ENCODE measurements at regions not wholly inside any gene's neighbourhood (a gene's known extent, or its start where the extent isn't known, plus 50 kb on each side); places are given as distances from the start of the nearest gene placed in this dataset.

DNA sequence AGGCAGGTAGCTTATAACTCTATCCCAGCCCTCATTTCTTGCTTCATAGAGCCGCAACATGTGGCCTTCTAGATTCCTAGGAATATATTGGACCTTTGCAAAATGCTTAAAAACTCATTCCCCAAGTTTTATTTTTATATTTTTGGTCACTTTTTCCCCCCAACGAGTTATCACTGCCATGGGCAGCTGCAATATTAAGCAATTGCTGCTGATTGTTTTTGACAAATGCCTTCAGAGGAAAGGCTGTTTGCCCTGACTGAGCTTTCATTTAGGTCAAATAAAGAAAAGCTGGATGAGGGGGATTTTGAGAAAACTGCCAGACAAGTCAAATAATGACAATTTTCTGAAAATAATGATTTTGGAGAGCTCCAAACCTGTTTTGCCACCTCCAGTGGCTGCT lies 976.9 kb upstream of the MBL2 start:
- intact Hi-C loops (cut with micrococcal nuclease) = no loop called here
- Mint-ChIP-seq H3K36me3 (ENCODE audit: low read depth) (no peaks in the 10 kb centered on the region), H3K27me3 (ENCODE audit: low read depth) (no peaks in the 10 kb centered on the region), H3K9me3 (peaks cover 4% of the 10 kb centered on the region), H3K4me1 (ENCODE audit: low read depth) (no peaks in the 10 kb centered on the region), H3K4me3 (no peak overlapping the region), H3K27ac (no peak overlapping the region)
- no peak for DNase-seq
- CTCF ChIA-PET = no interaction called here

DNA sequence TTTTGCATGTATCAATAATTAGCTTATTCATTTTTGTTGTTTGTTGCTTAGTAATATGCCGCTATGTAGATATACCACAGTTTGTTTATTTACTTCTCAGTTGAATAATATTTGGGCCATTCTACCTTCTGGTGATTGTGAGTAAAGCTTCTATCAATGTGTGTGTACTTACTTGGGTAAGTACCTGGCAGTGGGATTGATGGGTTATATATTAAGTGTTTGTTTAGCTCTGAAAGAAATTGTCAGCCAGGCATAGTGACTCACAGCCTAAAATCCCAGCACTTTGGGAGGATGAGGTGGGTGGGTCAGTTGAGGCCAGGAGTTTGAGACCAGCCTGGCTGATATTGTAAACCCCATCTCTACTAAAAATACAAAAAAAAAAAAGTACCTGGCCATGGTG lies 975.7 kb upstream of the MBL2 start:
- DNase-seq = no peak
- H3K9me3 Mint-ChIP-seq = peaks cover 4% of the 10 kb centered on the region
- no peak overlapping the region for H3K4me3 Mint-ChIP-seq
- intact Hi-C loops (cut with micrococcal nuclease) = no loop called here
- H3K36me3 Mint-ChIP-seq (ENCODE audit: low read depth) = no peaks in the 10 kb centered on the region
- CTCF ChIA-PET = interaction anchor here (0.7 kb wide), 1 partner anchor 146 kb away, joined by 3 read pairs; no protein-coding TSS in a partner anchor
- H3K27me3 Mint-ChIP-seq (ENCODE audit: low read depth) = no peaks in the 10 kb centered on the region
- no peaks in the 10 kb centered on the region for H3K4me1 Mint-ChIP-seq (ENCODE audit: low read depth)
- no peak overlapping the region for H3K27ac Mint-ChIP-seq

DNA sequence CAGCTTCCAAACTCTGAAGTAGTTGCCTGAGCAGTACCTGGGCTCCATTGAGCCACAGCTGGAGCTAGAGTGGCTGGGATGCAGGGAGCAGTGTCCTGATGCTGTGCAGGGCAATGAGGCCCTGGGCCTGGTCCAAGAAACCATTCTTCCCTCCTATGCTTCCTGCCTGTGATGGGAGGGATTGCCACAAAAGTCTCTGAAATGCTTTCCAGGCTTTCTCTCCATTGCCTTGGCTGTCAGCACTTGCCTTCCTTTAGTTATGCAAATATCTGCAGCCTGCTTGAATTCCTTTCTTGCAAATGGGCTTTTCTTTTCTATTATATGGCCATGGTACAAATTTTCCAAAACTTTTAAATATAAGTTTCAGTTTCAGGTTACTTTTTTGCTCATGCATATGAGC lies 972.2 kb upstream of the MBL2 start:
- no peak for DNase-seq
- Mint-ChIP-seq H3K4me1 (ENCODE audit: low read depth) (no peaks in the 10 kb centered on the region), H3K9me3 (peaks cover 1% of the 10 kb centered on the region), H3K36me3 (ENCODE audit: low read depth) (no peaks in the 10 kb centered on the region), H3K27me3 (ENCODE audit: low read depth) (no peaks in the 10 kb centered on the region), H3K27ac (no peak overlapping the region), H3K4me3 (no peak overlapping the region)
- intact Hi-C loops (cut with micrococcal nuclease) = no loop called here
- CTCF ChIA-PET = no interaction called here

DNA sequence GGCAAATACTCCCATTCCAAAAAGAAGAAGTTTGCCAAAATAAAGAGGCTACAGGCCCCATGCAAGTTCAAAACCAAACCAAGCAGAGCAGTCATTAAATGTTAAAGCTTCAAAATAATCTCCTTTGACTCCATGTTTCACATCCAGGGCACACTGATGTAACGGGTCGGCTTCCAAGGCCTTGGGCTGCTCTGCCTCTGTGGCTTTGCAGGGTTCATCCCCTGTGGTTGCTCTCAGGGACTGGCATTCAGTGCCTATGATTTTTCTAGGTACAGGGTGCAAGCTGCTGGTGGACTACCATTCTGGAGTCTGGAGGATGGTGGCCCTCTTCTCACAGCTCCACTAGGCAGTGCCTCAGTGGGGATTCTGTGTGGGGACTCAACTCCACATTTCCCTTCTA lies 971.6 kb upstream of the MBL2 start:
- intact Hi-C loops (cut with micrococcal nuclease) = no loop called here
- no peak for DNase-seq
- CTCF ChIA-PET = no interaction called here

DNA sequence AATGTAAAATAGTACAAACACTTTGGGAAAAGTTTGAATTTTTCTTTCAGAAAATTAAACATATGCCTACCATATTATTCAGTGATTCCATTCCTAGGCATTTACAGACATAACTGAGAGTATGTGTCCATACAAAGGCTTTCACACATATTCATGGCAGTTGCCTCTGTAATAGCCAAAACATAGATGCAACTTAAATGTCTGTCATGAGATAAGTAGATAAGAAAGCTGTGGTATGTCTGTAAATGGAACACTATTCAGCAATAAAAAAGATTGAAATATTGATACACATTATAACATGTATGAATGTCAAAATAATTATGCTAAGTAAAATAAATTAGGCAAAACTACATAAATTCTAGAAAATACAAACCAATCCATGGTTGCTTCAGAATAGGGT lies 964.5 kb upstream of the MBL2 start:
- CTCF ChIA-PET = no interaction called here
- Mint-ChIP-seq H3K9me3 (peaks cover 11% of the 10 kb centered on the region), H3K4me1 (ENCODE audit: low read depth) (no peaks in the 10 kb centered on the region), H3K36me3 (ENCODE audit: low read depth) (no peaks in the 10 kb centered on the region), H3K4me3 (no peak overlapping the region), H3K27ac (no peak overlapping the region), H3K27me3 (ENCODE audit: low read depth) (no peaks in the 10 kb centered on the region)
- no peak for DNase-seq
- intact Hi-C loops (cut with micrococcal nuclease) = no loop called here

More for the DNA sequence above, 971.6 kb upstream of the MBL2 start:
- Mint-ChIP-seq H3K36me3 (ENCODE audit: low read depth) (no peaks in the 10 kb centered on the region), H3K27me3 (ENCODE audit: low read depth) (no peaks in the 10 kb centered on the region), H3K4me3 (no peak overlapping the region), H3K27ac (no peak overlapping the region), H3K9me3 (peaks cover 1% of the 10 kb centered on the region), H3K4me1 (ENCODE audit: low read depth) (no peaks in the 10 kb centered on the region)

DNA sequence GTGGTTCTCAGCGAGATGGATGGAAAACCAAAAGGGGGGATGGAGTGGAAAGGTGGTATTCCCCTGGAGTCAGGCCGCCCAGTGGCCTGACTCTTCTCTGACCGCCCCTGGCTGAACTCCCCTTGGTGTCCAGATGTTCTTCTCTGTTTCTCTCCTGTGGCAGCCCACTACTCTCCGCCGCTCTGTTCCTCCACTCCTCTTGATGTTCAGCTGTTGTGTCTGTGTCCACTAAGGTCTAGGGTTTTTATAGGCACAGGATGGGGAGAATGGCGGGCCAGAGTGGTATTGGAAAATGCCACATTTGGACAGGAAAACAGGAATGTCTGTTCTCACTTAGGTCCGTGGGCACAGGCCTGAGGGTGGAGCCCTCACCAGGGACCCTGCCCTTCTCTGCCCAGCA lies 954.3 kb upstream of the MBL2 start:
- Mint-ChIP-seq H3K9me3 (peaks cover 13% of the 10 kb centered on the region), H3K4me1 (ENCODE audit: low read depth) (no peaks in the 10 kb centered on the region), H3K27ac (no peak overlapping the region), H3K4me3 (no peak overlapping the region), H3K36me3 (ENCODE audit: low read depth) (no peaks in the 10 kb centered on the region), H3K27me3 (ENCODE audit: low read depth) (no peaks in the 10 kb centered on the region)
- CTCF ChIA-PET = no interaction called here
- DNase-seq = no peak
- intact Hi-C loops (cut with micrococcal nuclease) = no loop called here

DNA sequence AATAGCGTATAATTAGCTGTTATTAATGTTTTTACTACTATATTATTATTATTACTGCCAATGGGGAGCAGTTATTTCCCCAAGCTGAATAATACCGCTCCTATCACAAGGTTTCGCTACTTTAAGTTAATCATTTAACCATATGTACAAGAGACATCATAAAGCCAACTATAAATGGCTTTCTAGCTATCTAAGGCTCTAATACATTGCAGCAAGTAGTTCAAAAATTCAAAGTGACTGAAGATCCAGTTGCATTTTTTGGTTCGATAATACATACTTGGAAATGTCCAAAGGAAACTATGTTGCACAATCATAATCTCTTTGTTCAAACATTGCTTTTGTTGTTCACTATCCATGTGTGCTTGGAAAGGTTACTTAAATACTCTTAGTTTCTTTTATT lies 952.0 kb upstream of the MBL2 start:
- peaks cover 9% of the 10 kb centered on the region for H3K9me3 Mint-ChIP-seq
- intact Hi-C loops (cut with micrococcal nuclease) = no loop called here
- no peaks in the 10 kb centered on the region for H3K4me1 Mint-ChIP-seq (ENCODE audit: low read depth)
- H3K27me3 Mint-ChIP-seq (ENCODE audit: low read depth) = no peaks in the 10 kb centered on the region
- H3K36me3 Mint-ChIP-seq (ENCODE audit: low read depth) = no peaks in the 10 kb centered on the region
- no peak for DNase-seq
- H3K4me3 Mint-ChIP-seq = no peak overlapping the region
- CTCF ChIA-PET = interaction anchor here (0.6 kb wide), 1 partner anchor 111 kb away, joined by 3 read pairs; no protein-coding TSS in a partner anchor
- H3K27ac Mint-ChIP-seq = no peak overlapping the region

DNA sequence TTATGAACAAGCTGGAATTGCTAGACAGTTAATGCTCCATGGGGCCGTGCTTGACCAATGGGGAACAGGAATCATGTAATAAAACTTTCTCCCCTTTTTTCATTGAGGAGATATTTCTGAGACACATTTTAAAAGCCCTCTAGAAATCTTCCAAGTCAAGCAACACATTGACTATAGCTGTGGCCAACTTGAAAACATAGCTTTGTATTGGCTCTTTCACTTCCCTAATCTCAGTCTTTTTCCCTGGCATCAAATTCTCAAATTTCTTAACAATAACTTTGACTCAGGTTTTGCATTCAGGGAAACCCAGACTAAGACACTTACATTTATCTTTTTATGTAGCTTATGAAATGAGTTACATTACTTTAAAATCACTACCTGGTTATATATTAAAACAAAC lies 947.1 kb upstream of the MBL2 start:
- DNase-seq = no peak
- Mint-ChIP-seq H3K27ac (no peak overlapping the region), H3K27me3 (ENCODE audit: low read depth) (no peaks in the 10 kb centered on the region), H3K4me3 (no peak overlapping the region), H3K9me3 (peaks cover 4% of the 10 kb centered on the region), H3K36me3 (ENCODE audit: low read depth) (no peaks in the 10 kb centered on the region), H3K4me1 (ENCODE audit: low read depth) (no peaks in the 10 kb centered on the region)
- intact Hi-C loops (cut with micrococcal nuclease) = no loop called here
- CTCF ChIA-PET = no interaction called here

DNA sequence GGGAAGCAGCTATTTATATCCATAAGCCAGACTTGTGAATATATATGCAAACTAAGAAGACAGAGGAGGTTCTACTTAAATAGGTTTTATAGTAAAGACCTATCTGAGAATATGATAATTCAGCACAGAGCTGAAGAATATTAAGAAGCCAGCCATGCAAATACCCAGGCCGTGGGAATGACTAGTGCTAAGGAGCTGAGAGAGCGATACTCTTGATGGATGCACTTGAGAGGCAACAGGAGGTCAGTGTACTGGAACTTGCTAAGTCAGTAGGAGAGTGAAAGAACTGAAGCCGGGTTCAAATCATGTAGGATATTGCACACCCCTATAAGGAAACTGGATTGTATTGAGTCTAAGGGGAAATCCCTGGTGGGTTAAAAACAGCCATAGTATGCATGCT lies 943.6 kb upstream of the MBL2 start:
- Mint-ChIP-seq H3K4me1 (ENCODE audit: low read depth) (no peaks in the 10 kb centered on the region), H3K9me3 (peaks cover 5% of the 10 kb centered on the region), H3K27ac (no peak overlapping the region), H3K4me3 (no peak overlapping the region), H3K36me3 (ENCODE audit: low read depth) (no peaks in the 10 kb centered on the region), H3K27me3 (ENCODE audit: low read depth) (no peaks in the 10 kb centered on the region)
- DNase-seq = no peak
- CTCF ChIA-PET = no interaction called here
- intact Hi-C loops (cut with micrococcal nuclease) = no loop called here

DNA sequence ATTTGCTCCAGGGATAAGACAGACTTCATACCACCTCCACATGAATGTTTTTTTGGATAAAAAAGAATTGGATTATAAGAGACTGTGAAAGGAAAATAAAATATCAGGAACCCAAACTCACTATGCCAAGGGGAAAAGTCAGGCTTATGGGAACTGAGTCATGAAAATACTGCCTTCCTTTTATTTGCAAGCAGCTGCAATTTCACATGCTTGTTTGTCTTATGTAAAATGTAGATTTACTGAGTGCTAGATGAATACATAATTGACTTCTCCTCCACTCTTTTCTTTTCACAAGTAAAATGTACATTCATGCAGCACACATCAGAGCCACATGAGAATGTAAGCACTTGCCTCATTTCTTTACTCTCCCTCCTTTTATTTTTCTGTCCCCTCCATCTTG lies 940.8 kb upstream of the MBL2 start:
- H3K9me3 Mint-ChIP-seq = peaks cover 9% of the 10 kb centered on the region
- no peak overlapping the region for H3K27ac Mint-ChIP-seq
- no peak overlapping the region for H3K4me3 Mint-ChIP-seq
- no peak for DNase-seq
- CTCF ChIA-PET = no interaction called here
- no peaks in the 10 kb centered on the region for H3K27me3 Mint-ChIP-seq (ENCODE audit: low read depth)
- intact Hi-C loops (cut with micrococcal nuclease) = no loop called here
- no peaks in the 10 kb centered on the region for H3K4me1 Mint-ChIP-seq (ENCODE audit: low read depth)
- no peaks in the 10 kb centered on the region for H3K36me3 Mint-ChIP-seq (ENCODE audit: low read depth)

DNA sequence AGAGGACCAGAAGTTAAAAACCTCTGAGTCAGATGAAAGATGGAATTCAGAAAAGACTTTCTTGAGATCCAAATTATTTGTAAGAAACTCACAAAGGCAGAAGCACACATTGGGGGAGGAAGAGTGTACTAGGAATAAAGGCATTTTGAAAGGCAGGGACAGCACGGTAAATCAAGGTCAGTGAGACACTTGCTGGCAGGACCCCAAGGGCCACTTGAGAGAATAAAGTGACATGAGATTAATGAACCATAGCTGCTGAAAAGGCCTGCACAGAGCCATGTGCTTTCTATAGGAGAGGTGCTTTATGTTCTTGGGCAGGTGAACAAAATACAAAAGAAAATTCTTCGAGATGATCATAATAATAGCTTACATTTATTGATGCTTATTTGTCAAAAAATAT lies 929.9 kb upstream of the MBL2 start:
- Mint-ChIP-seq H3K4me3 (no peak overlapping the region), H3K4me1 (ENCODE audit: low read depth) (no peaks in the 10 kb centered on the region), H3K9me3 (peaks cover 7% of the 10 kb centered on the region), H3K27ac (no peak overlapping the region), H3K27me3 (ENCODE audit: low read depth) (no peaks in the 10 kb centered on the region), H3K36me3 (ENCODE audit: low read depth) (no peaks in the 10 kb centered on the region)
- DNase-seq = no peak
- CTCF ChIA-PET = no interaction called here
- intact Hi-C loops (cut with micrococcal nuclease) = no loop called here

DNA sequence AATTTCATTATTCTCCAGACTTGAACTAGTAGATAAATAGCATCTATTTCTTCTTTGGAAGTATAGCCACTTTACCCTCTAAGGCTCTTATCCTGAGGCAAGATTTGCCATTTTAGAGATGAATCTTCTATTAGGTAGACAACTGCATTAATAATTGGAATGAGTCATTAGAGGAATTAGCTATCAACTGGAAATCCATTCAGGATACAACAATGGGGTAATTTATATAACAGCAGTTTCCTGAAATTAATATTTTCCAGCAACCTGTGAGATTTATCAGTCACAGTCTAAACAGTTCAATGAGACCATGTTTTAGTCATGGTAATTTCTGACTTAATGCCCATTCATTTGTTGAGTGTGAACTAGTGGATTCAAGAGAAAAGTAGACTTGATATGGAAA lies 928.6 kb upstream of the MBL2 start:
- Mint-ChIP-seq H3K9me3 (peaks cover 7% of the 10 kb centered on the region), H3K4me3 (no peak overlapping the region), H3K4me1 (ENCODE audit: low read depth) (no peaks in the 10 kb centered on the region), H3K36me3 (ENCODE audit: low read depth) (no peaks in the 10 kb centered on the region), H3K27me3 (ENCODE audit: low read depth) (no peaks in the 10 kb centered on the region), H3K27ac (no peak overlapping the region)
- CTCF ChIA-PET = no interaction called here
- DNase-seq = no peak
- intact Hi-C loops (cut with micrococcal nuclease) = no loop called here

DNA sequence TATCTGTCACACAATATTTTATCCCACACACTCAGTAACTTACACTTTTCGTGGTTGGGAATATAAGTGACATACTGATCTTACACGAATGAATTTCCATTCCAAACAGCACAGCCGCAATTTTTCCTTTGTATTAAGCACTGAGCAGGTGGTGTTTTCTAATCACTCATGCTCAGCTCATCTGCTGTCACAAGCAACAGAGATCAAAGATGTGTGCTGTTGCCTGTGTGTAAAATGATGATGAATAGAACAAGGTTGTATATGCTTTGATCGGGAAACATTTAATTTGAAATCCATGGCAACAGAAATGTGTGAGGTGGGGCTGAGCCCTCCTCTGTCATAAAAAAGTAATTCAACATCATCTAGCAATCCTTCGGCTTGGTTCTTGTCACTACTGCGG lies 927.7 kb upstream of the MBL2 start:
- intact Hi-C loops (cut with micrococcal nuclease) = no loop called here
- DNase-seq = no peak
- Mint-ChIP-seq H3K9me3 (peaks cover 7% of the 10 kb centered on the region), H3K27me3 (ENCODE audit: low read depth) (no peaks in the 10 kb centered on the region), H3K27ac (no peak overlapping the region), H3K4me3 (no peak overlapping the region), H3K4me1 (ENCODE audit: low read depth) (no peaks in the 10 kb centered on the region), H3K36me3 (ENCODE audit: low read depth) (no peaks in the 10 kb centered on the region)
- CTCF ChIA-PET = no interaction called here

DNA sequence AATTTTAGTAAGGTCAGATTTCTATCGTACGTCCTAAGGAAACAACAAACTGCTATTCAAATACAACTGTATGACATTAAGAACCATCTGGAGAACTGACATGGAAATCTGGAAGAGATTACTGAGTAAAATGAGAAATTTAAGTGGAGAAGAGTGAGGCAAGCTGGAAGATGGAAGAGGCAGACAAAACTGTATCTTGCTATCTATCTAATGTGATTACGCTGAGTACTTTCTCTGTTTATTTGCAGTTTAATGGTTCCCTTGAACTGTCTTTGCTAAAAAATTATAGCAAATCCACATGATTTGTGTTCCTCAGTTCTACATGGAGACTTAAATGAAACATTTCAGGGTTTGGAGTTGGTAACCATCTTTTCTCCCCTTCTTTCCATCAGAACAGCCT lies 927.1 kb upstream of the MBL2 start:
- Mint-ChIP-seq H3K9me3 (peaks cover 5% of the 10 kb centered on the region), H3K36me3 (ENCODE audit: low read depth) (no peaks in the 10 kb centered on the region), H3K4me3 (no peak overlapping the region), H3K27me3 (ENCODE audit: low read depth) (no peaks in the 10 kb centered on the region), H3K27ac (no peak overlapping the region), H3K4me1 (ENCODE audit: low read depth) (no peaks in the 10 kb centered on the region)
- CTCF ChIA-PET = no interaction called here
- no peak for DNase-seq
- intact Hi-C loops (cut with micrococcal nuclease) = no loop called here

Measured in activated naive CD4-positive, alpha-beta T cell treated with anti-CD3 and anti-CD28 coated beads for 36 hours (primary cell).